MM.1S (cell line): ENCODE measurements at regions not wholly inside any gene's neighbourhood (a gene's known extent, or its start where the extent isn't known, plus 50 kb on each side); places are given as distances from the start of the nearest gene placed in this dataset.

ENCODE experiments used
- DNase-seq: peaks from one replicate; pipeline ENCODE4 v3.0.0-alpha.2; 2015
- H2AFZ ChIP-seq: fragments of 300-600 bp; sonication (generic); 2 replicates; pipeline ENCODE4 v1.6.0; 2016; ENCODE audit warnings: antibody characterized with exemption, low read length
- H3F3A ChIP-seq: fragments of 300-600 bp; sonication (generic); 2 replicates; pipeline ENCODE4 v1.6.1; 2016; ENCODE audit warnings: mild to moderate bottlenecking, antibody characterized with exemption, low read length, moderate library complexity, mixed read lengths; ENCODE audit not compliant: insufficient read depth
- H3K27ac ChIP-seq: fragments of 300-600 bp; sonication (generic); 2 replicates; pipeline ENCODE4 v1.5.1; 2016; ENCODE audit warnings: mild to moderate bottlenecking, low read length
- H3K27me3 ChIP-seq: fragments of 300-600 bp; sonication (generic); replicated peaks from 2 replicates; pipeline ENCODE4 v1.6.0; 2016; ENCODE audit warnings: low read length; ENCODE audit not compliant: insufficient read depth
- H3K36me3 ChIP-seq: fragments of 300-600 bp; sonication (generic); replicated peaks from 2 replicates; pipeline ENCODE4 v1.6.1; 2016; ENCODE audit warnings: mild to moderate bottlenecking, low read length, mixed read lengths; ENCODE audit not compliant: insufficient read depth
- H3K4me1 ChIP-seq: fragments of 300-600 bp; sonication (generic); 2 replicates; pipeline ENCODE4 v1.6.1; 2016; ENCODE audit warnings: low read length, mixed read lengths
- H3K4me2 ChIP-seq: fragments of 300-600 bp; sonication (generic); 2 replicates; pipeline ENCODE4 v1.6.0; 2016; ENCODE audit warnings: low read depth, low read length
- H3K4me3 ChIP-seq: fragments of 300-600 bp; sonication (generic); 2 replicates; pipeline ENCODE4 v1.5.1; 2016; ENCODE audit warnings: low read length, mixed read lengths
- H3K79me2 ChIP-seq: fragments of 300-600 bp; sonication (generic); 2 replicates; pipeline ENCODE4 v1.6.1; 2016; ENCODE audit warnings: mixed run types, low read length, mixed read lengths
- H3K9ac ChIP-seq: fragments of 300-600 bp; sonication (generic); 2 replicates; pipeline ENCODE4 v1.6.1; 2016; ENCODE audit warnings: low read length, mixed read lengths
- H3K9me2 ChIP-seq: fragments of 300-600 bp; sonication (generic); replicated peaks from 2 replicates; pipeline ENCODE4 v1.6.1; 2016; ENCODE audit warnings: mild to moderate bottlenecking, low read length, mixed read lengths; ENCODE audit not compliant: insufficient read depth
- H3K9me3 ChIP-seq: fragments of 300-600 bp; sonication (generic); replicated peaks from 2 replicates; pipeline ENCODE4 v1.6.1; 2016; ENCODE audit warnings: mild to moderate bottlenecking, low read length, mixed read lengths; ENCODE audit not compliant: insufficient read depth
- H4K20me1 ChIP-seq: fragments of 300-600 bp; sonication (generic); 2 replicates; pipeline ENCODE4 v1.6.1; 2016; ENCODE audit warnings: mild to moderate bottlenecking, low read length, moderate library complexity, mixed read lengths; ENCODE audit not compliant: insufficient read depth
- CTCF ChIP-seq: fragments of 300-600 bp; sonication (generic); IDR thresholded peaks from 2 replicates; pipeline ENCODE4 v1.5.1; 2016; ENCODE audit warnings: antibody characterized with exemption, low read length, mixed read lengths
- EZH2 ChIP-seq: fragments of 300-600 bp; sonication (generic); optimal IDR thresholded peaks from 2 replicates; pipeline ENCODE3; 2017; ENCODE audit warnings: low read depth, mild to moderate bottlenecking, antibody characterized with exemption, low read length, mixed read lengths
- EZH2phosphoT487 ChIP-seq: fragments of 300-600 bp; sonication (generic); IDR thresholded peaks from 2 replicates; pipeline ENCODE4 v1.6.1; 2018; ENCODE audit warnings: antibody characterized with exemption, low read length

GRCh38 chr2:239609162-239609561 lies 208.3 kb upstream of the HDAC4 start:
- Histone ChIP-seq H2AFZ (no peak overlapping the region), H3K9me3 (no peaks in the 10 kb centered on the region), H3F3A (no peaks in the 10 kb centered on the region), H3K4me3 (no peak overlapping the region), H3K9me2 (no peaks in the 10 kb centered on the region), H4K20me1 (no peaks in the 10 kb centered on the region), H3K4me1 (peaks cover 10% of the 10 kb centered on the region; the same call in 1 of the 2 replicates), H3K9ac (no peak overlapping the region), H3K79me2 (no peaks in the 10 kb centered on the region), H3K36me3 (no peaks in the 10 kb centered on the region), H3K4me2 (no peak overlapping the region), H3K27ac (no peak overlapping the region), H3K27me3 (no peaks in the 10 kb centered on the region)
- TF ChIP-seq EZH2phosphoT487 (no peak), CTCF (no peak), EZH2 (no peak)
- no peak for DNase-seq

GRCh38 chr2:239608723-239609122 lies 207.9 kb upstream of the HDAC4 start:
- Histone ChIP-seq H3K9me3 (no peaks in the 10 kb centered on the region), H3K4me3 (no peak overlapping the region), H4K20me1 (no peaks in the 10 kb centered on the region), H3K4me1 (peaks cover 14% of the 10 kb centered on the region), H3K9ac (no peak overlapping the region), H3K36me3 (no peaks in the 10 kb centered on the region), H3K79me2 (no peaks in the 10 kb centered on the region), H3K27ac (no peak overlapping the region), H3K4me2 (no peak overlapping the region), H3K9me2 (no peaks in the 10 kb centered on the region), H3K27me3 (no peaks in the 10 kb centered on the region), H2AFZ (no peak overlapping the region), H3F3A (no peaks in the 10 kb centered on the region)
- TF ChIP-seq CTCF: no peak
- TF ChIP-seq EZH2: no peak
- no peak for TF ChIP-seq EZH2phosphoT487
- DNase-seq: no peak

GRCh38 chr2:239608260-239608659 lies 207.4 kb upstream of the HDAC4 start:
- Histone ChIP-seq H3K4me1 (peaks cover 18% of the 10 kb centered on the region), H3F3A (no peaks in the 10 kb centered on the region), H3K27ac (no peak overlapping the region), H3K27me3 (no peaks in the 10 kb centered on the region), H3K4me3 (no peak overlapping the region), H3K9me2 (no peaks in the 10 kb centered on the region), H3K9me3 (no peaks in the 10 kb centered on the region), H3K79me2 (no peaks in the 10 kb centered on the region), H3K4me2 (no peak overlapping the region), H3K9ac (no peak overlapping the region), H2AFZ (no peak overlapping the region), H4K20me1 (no peaks in the 10 kb centered on the region), H3K36me3 (no peaks in the 10 kb centered on the region)
- no peak for DNase-seq
- TF ChIP-seq CTCF (no peak), EZH2phosphoT487 (no peak), EZH2 (no peak)
